ENCODE measurements at regions not wholly inside any gene's neighbourhood (a gene's known extent, or its start where the extent isn't known, plus 50 kb on each side); places are given as distances from the start of the nearest gene placed in this dataset.

DNA sequence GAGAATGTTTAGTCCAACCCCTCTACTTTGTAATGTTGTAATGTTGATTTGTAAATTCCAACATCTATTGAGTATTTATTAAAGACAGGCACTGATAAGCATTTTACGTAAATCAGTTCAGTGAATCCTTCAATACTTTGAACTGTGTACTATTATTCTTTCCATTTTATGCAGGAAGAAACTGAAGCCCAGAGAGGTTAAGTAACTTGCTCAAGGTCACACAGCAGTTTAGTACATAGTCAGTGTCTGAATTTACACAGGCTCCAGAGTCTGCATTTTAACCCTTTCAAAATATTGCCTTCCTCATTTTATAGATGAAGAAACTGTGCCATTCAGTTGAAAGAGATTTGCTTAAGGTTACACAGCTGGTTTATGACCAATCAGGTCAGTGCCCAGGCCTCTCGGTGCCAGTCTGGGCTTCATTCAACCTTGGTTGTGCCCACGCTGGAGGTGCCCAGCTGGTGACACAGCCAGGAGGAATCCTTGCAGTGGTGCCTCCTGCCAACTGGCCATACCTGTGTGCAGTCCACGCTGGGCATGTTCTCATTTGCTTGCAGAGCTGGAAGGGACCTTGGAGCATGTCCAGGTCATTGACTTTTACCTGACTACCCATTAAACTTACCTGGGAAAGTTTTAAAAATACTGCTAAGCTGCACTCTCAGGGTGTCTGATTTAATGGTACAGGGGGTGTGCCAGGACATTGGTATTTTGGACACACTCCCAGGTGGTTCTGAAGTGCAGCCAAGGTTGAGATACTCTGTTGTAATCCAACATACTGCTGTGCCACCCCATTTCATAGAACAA, 74.3 kb upstream of the CYRIA start:
- no peak overlapping the region for H3K4me3 ChIP-seq
- TF ChIP-seq POLR2AphosphoS5 (IDR thresholded peaks at IDR 0.05) (no peak), POLR2A (IDR thresholded peaks at IDR 0.05) (no peak), EP300 (IDR thresholded peaks at IDR 0.05) (no peak)
- TF ChIP-seq, protein P1, sequence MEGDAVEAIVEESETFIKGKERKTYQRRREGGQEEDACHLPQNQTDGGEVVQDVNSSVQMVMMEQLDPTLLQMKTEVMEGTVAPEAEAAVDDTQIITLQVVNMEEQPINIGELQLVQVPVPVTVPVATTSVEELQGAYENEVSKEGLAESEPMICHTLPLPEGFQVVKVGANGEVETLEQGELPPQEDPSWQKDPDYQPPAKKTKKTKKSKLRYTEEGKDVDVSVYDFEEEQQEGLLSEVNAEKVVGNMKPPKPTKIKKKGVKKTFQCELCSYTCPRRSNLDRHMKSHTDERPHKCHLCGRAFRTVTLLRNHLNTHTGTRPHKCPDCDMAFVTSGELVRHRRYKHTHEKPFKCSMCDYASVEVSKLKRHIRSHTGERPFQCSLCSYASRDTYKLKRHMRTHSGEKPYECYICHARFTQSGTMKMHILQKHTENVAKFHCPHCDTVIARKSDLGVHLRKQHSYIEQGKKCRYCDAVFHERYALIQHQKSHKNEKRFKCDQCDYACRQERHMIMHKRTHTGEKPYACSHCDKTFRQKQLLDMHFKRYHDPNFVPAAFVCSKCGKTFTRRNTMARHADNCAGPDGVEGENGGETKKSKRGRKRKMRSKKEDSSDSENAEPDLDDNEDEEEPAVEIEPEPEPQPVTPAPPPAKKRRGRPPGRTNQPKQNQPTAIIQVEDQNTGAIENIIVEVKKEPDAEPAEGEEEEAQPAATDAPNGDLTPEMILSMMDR (IDR thresholded peaks at IDR 0.05): no peak
- WGBS, 5 donors: 40 to 57% (median 45%) methylated on average over 4 of the region's 4 CpGs
- no peak overlapping the region for H3K27ac ChIP-seq
- intact Hi-C loops (cut with DNase I; ENCODE audit: low total_unique reads): no loop called here
- no peaks in the 10 kb centered on the region for H3K36me3 ChIP-seq
- H3K9me3 ChIP-seq: no peaks in the 10 kb centered on the region
- H3K4me1 ChIP-seq: peaks cover 0 to 15% (median 4%) of the 10 kb centered on the region in 4 donors
- no peaks in the 10 kb centered on the region for H3K27me3 ChIP-seq
- DNase-seq: peak in 1 of 2 donors; percentile 84

GRCh38 chr2:16738361-16739225, 73.0 kb upstream of the CYRIA start:
- Histone ChIP-seq H3K27ac (no peak overlapping the region), H3K4me3 (no peak overlapping the region), H3K4me1 (peaks cover 0 to 15% (median 4%) of the 10 kb centered on the region in 4 donors), H3K36me3 (no peaks in the 10 kb centered on the region), H3K27me3 (no peaks in the 10 kb centered on the region), H3K9me3 (no peaks in the 10 kb centered on the region)
- no peak for TF ChIP-seq POLR2A (IDR thresholded peaks at IDR 0.05)
- no peak for TF ChIP-seq EP300 (IDR thresholded peaks at IDR 0.05)
- TF ChIP-seq, protein P1 (IDR thresholded peaks at IDR 0.05): no peak
- WGBS, 5 donors: 60 to 71% (median 66%) methylated on average over 6 of the region's 6 CpGs
- intact Hi-C loops (cut with DNase I; ENCODE audit: low total_unique reads): no loop called here
- no peak for DNase-seq

DNA sequence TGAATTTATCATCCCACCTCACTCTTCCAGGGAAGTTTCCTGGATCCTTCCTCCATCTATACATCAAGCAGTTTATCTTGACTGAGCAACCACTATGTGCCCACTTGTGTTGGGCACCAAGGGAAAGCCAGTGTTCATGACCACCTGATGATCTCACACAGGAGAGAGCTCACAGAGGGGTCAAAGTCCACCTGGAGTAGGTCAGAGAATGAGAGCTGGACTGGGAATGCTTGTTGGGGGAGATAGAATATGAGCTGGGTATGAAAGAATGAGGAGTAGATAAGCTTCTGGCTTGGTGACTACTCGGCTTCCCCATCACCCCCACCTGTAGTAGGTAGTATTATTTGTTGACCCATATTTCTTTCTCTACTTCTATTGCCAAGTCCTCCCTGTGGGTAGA, 72.2 kb upstream of the CYRIA start:
- Histone ChIP-seq H3K27ac (no peak overlapping the region), H3K36me3 (no peaks in the 10 kb centered on the region), H3K4me3 (no peak overlapping the region), H3K4me1 (peaks cover 0 to 15% (median 4%) of the 10 kb centered on the region in 4 donors), H3K9me3 (no peaks in the 10 kb centered on the region), H3K27me3 (no peaks in the 10 kb centered on the region)
- DNase-seq: no peak
- TF ChIP-seq POLR2A (IDR thresholded peaks at IDR 0.05) (no peak), EP300 (IDR thresholded peaks at IDR 0.05) (no peak), POLR2AphosphoS5 (IDR thresholded peaks at IDR 0.05) (no peak)
- TF ChIP-seq, protein P1 (IDR thresholded peaks at IDR 0.05): no peak
- intact Hi-C loops (cut with DNase I; ENCODE audit: low total_unique reads): no loop called here
- WGBS, 5 donors: 30 to 64% (median 50%) methylated on average over 1 of the region's 1 CpG

- DNase-seq: no peak
- Histone ChIP-seq H3K9me3 (no peaks in the 10 kb centered on the region), H3K27me3 (no peaks in the 10 kb centered on the region), H3K27ac (no peak overlapping the region), H3K4me1 (peaks cover 0 to 15% (median 4%) of the 10 kb centered on the region in 4 donors), H3K4me3 (no peak overlapping the region), H3K36me3 (no peaks in the 10 kb centered on the region)
- intact Hi-C loops (cut with DNase I; ENCODE audit: low total_unique reads): no loop called here
- 83 to 95% (median 92%) methylated on average over 2 of the region's 2 CpGs for WGBS, 5 donors
- no peak for TF ChIP-seq POLR2A (IDR thresholded peaks at IDR 0.05)
- TF ChIP-seq POLR2AphosphoS5 (IDR thresholded peaks at IDR 0.05): no peak
Measured at GRCh38 chr2:16736633-16737032, 71.0 kb upstream of the CYRIA start.

Measured in stomach (tissue), 8 donors.